Testis (tissue), 2 donors: ENCODE measurements at regions not wholly inside any gene's neighbourhood (a gene's known extent, or its start where the extent isn't known, plus 50 kb on each side); places are given as distances from the start of the nearest gene placed in this dataset.

Experiments
- DNase-seq: peaks from one replicate; pipeline ENCODE4 v3.0.0-alpha.2; 2019
- H3K27ac ChIP-seq, 2 donors: fragments of 200-600 bp; sonication (generic); one replicate each; pipeline ENCODE4 v1.5.1; 2019
- H3K27me3 ChIP-seq: fragments of 200-600 bp; sonication (generic); one replicate; pipeline ENCODE4 v1.5.1; 2019
- H3K36me3 ChIP-seq: fragments of 200-600 bp; sonication (generic); one replicate; pipeline ENCODE4 v1.5.1; 2017; ENCODE audit warnings: low read depth; ENCODE audit errors: missing control alignments
- H3K4me1 ChIP-seq: fragments of 200-600 bp; sonication (generic); one replicate; pipeline ENCODE4 v1.5.1; 2019
- H3K4me3 ChIP-seq, 2 donors: fragments of 200-600 bp; sonication (generic); one replicate each; pipeline ENCODE4 v1.5.1; 2017 to 2019
- H3K9me3 ChIP-seq: fragments of 200-600 bp; sonication (generic); one replicate; pipeline ENCODE4 v1.5.1; 2017
- CTCF ChIP-seq, 3 experiments: fragments of 450-650 bp in 2 of 3; fragments of 200-600 bp in 1 of 3; sonication (generic) in 1 of 3; IDR thresholded peaks; one replicate each; pipeline ENCODE4 v1.5.1; 2016 to 2019; ENCODE audit warnings: antibody characterized with exemption in 3 of 3, mild to moderate bottlenecking in 2 of 3, moderate library complexity in 1 of 3
- POLR2A ChIP-seq: fragments of 450-650 bp; IDR thresholded peaks from one replicate; pipeline ENCODE4 v1.6.1; 2017; ENCODE audit warnings: antibody characterized with exemption, mild to moderate bottlenecking, moderate library complexity
- WGBS, 2 donors: methylation state at CpG; one replicate each; pipeline ENCODE4 v1.1.5; 2018; 5-methylcytosine and 5-hydroxymethylcytosine counted together
- intact Hi-C: fragments of 100-400 bp; cut with DNase I; formaldehyde crosslinking; loops from one replicate; pipeline ENCODE4 v1.15.1; 2023; ENCODE audit warnings: low total_unique reads

- 73 to 100% methylated on average over 2 of the region's 2 CpGs for WGBS, 2 donors
- H3K27me3 ChIP-seq = no peaks in the 10 kb centered on the region
- H3K36me3 ChIP-seq = no peaks in the 10 kb centered on the region
Measured at GRCh38 chr4:188495169-188495568, 355.9 kb downstream of the TRIML1 start.

GRCh38 chr4:188511431-188511830 is 372.2 kb downstream of the TRIML1 start:
- H3K27me3 ChIP-seq = no peaks in the 10 kb centered on the region
- TF ChIP-seq CTCF (IDR thresholded peaks at IDR 0.05) (no peak), POLR2A (no peak)
- H3K4me1 ChIP-seq = no peaks in the 10 kb centered on the region
- no peak overlapping the region for H3K27ac ChIP-seq
- H3K4me3 ChIP-seq = no peak overlapping the region
- no peaks in the 10 kb centered on the region for H3K36me3 ChIP-seq
- H3K9me3 ChIP-seq = no peaks in the 10 kb centered on the region
- intact Hi-C loops = no loop called here
- no peak for DNase-seq

More at GRCh38 chr4:188495169-188495568, 355.9 kb downstream of the TRIML1 start:
- intact Hi-C loops = no loop called here
- H3K4me1 ChIP-seq = no peaks in the 10 kb centered on the region
- no peak overlapping the region for H3K27ac ChIP-seq
- DNase-seq = no peak
- H3K4me3 ChIP-seq = no peak overlapping the region
- H3K9me3 ChIP-seq = no peaks in the 10 kb centered on the region
- no peak for TF ChIP-seq CTCF (IDR thresholded peaks at IDR 0.05)
- no peak for TF ChIP-seq POLR2A

- intact Hi-C loops = no loop called here
- H3K27me3 ChIP-seq = no peaks in the 10 kb centered on the region
- H3K36me3 ChIP-seq = no peaks in the 10 kb centered on the region
- no peak overlapping the region for H3K4me3 ChIP-seq
- DNase-seq = no peak
- no peak for TF ChIP-seq CTCF (IDR thresholded peaks at IDR 0.05)
- no peak for TF ChIP-seq POLR2A
- H3K27ac ChIP-seq = no peak overlapping the region
- H3K9me3 ChIP-seq = no peaks in the 10 kb centered on the region
- H3K4me1 ChIP-seq = no peaks in the 10 kb centered on the region
- WGBS, 2 donors = 78 to 86% methylated on average over 9 to 10 of the region's 10 CpGs
Measured at GRCh38 chr4:188532751-188533150, 393.5 kb downstream of the TRIML1 start.

- H3K4me1 ChIP-seq = no peaks in the 10 kb centered on the region
- WGBS, 2 donors = 74 to 75% methylated on average over 4 of the region's 4 CpGs
- intact Hi-C loops = no loop called here
- no peaks in the 10 kb centered on the region for H3K9me3 ChIP-seq
- no peaks in the 10 kb centered on the region for H3K27me3 ChIP-seq
- TF ChIP-seq POLR2A (no peak), CTCF (IDR thresholded peaks at IDR 0.05) (no peak)
- H3K27ac ChIP-seq = no peak overlapping the region
- H3K36me3 ChIP-seq = no peaks in the 10 kb centered on the region
- no peak overlapping the region for H3K4me3 ChIP-seq
- DNase-seq = no peak
Measured at GRCh38 chr4:188534297-188534696, 395.1 kb downstream of the TRIML1 start.

GRCh38 chr4:188534917-188535316 is 395.7 kb downstream of the TRIML1 start:
- H3K4me3 ChIP-seq = no peak overlapping the region
- no peak overlapping the region for H3K27ac ChIP-seq
- intact Hi-C loops = no loop called here
- H3K36me3 ChIP-seq = no peaks in the 10 kb centered on the region
- H3K4me1 ChIP-seq = no peaks in the 10 kb centered on the region
- DNase-seq = no peak
- WGBS, 2 donors = 50 to 68% methylated on average over 6 of the region's 6 CpGs
- no peaks in the 10 kb centered on the region for H3K27me3 ChIP-seq
- TF ChIP-seq POLR2A (no peak), CTCF (IDR thresholded peaks at IDR 0.05) (no peak)
- no peaks in the 10 kb centered on the region for H3K9me3 ChIP-seq
